ENCODE measurements at regions not wholly inside any gene's neighbourhood (a gene's known extent, or its start where the extent isn't known, plus 50 kb on each side); places are given as distances from the start of the nearest gene placed in this dataset.

- H3K9me3 Mint-ChIP-seq (ENCODE audit: low read depth, unreplicated experiment), result no peaks in the 10 kb centered on the region
- DNase-seq, result no peak
- peaks cover 69% of the 10 kb centered on the region for H3K27me3 Mint-ChIP-seq (ENCODE audit: unreplicated experiment)
- H3K4me1 Mint-ChIP-seq (ENCODE audit: low read depth, unreplicated experiment), result peaks cover 18% of the 10 kb centered on the region
- no peaks in the 10 kb centered on the region for H3K36me3 Mint-ChIP-seq (ENCODE audit: insufficient read depth, unreplicated experiment)
- intact Hi-C loops (cut with micrococcal nuclease; ENCODE audit: unreplicated experiment), result no loop called here
- BruUV-seq (replicated peaks), result no TSS peak
- TF ChIP-seq, protein P1, sequence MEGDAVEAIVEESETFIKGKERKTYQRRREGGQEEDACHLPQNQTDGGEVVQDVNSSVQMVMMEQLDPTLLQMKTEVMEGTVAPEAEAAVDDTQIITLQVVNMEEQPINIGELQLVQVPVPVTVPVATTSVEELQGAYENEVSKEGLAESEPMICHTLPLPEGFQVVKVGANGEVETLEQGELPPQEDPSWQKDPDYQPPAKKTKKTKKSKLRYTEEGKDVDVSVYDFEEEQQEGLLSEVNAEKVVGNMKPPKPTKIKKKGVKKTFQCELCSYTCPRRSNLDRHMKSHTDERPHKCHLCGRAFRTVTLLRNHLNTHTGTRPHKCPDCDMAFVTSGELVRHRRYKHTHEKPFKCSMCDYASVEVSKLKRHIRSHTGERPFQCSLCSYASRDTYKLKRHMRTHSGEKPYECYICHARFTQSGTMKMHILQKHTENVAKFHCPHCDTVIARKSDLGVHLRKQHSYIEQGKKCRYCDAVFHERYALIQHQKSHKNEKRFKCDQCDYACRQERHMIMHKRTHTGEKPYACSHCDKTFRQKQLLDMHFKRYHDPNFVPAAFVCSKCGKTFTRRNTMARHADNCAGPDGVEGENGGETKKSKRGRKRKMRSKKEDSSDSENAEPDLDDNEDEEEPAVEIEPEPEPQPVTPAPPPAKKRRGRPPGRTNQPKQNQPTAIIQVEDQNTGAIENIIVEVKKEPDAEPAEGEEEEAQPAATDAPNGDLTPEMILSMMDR (IDR thresholded peaks at IDR 0.05; ENCODE audit: unreplicated experiment), result no peak
- CTCF ChIA-PET, result no interaction called here
- H3K27ac Mint-ChIP-seq (ENCODE audit: unreplicated experiment), result no peak overlapping the region
- H3K4me3 Mint-ChIP-seq (ENCODE audit: low read depth, unreplicated experiment), result no peak overlapping the region
Observed at GRCh38 chr16:51763072-51763661, 612.1 kb upstream of the SALL1 start.

DNA sequence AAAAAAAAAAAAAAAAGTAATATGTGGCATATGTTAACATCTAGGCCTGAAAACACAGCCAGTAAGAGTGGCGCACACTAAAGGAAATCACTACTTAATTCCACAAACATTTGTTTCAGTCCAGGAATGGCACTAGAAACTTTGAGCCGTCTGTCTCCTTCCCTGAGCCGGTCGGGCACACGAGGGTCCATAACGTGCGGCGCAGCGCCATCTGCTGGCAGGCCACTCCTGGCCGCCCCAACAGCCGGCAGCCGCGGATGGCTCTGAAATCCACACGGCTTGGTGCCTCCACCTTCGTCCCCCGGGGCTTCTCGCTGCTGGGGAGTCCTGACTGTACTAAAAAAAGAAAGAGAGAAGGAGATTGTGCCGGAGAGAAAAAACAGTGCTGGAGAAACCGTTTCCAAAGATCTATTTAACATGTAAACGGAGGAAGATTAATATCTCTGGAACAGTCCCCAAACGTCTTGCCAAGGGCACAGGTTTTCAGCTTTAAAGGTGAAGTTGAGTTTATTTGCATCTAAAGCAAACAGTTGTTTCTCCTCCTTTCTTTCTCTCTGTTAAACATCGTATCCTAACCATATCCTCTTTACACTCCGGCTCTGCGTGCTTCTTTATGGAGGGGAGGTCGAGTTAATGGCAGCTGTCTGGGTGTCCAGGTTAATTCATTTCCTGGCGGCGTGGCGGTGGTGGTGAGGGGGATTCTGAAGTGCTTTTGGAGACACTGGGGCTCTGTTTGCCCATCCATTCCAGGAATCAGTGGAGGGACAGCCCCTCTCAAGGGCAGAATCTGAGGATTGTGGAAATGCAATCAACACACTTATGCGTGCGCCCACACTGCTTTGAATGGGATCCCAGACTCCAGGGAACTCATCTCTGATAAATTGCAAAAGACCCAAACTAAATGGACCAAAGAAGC is 611.3 kb upstream of the SALL1 start:
- TF ChIP-seq, protein P1 (IDR thresholded peaks at IDR 0.05; ENCODE audit: unreplicated experiment), result peak; percentile 96
- peak; percentile 86 for DNase-seq
- H3K4me3 Mint-ChIP-seq (ENCODE audit: low read depth, unreplicated experiment), result peak overlapping the region; percentile 29
- no peak overlapping the region for H3K27ac Mint-ChIP-seq (ENCODE audit: unreplicated experiment)
- peaks cover 18% of the 10 kb centered on the region for H3K4me1 Mint-ChIP-seq (ENCODE audit: low read depth, unreplicated experiment)
- H3K27me3 Mint-ChIP-seq (ENCODE audit: unreplicated experiment), result peaks cover 65% of the 10 kb centered on the region
- intact Hi-C loops (cut with micrococcal nuclease; ENCODE audit: unreplicated experiment), result loop anchor here (1.0 kb wide), 3 partner anchors 220 to 941 kb away; no protein-coding TSS in a partner anchor
- H3K9me3 Mint-ChIP-seq (ENCODE audit: low read depth, unreplicated experiment), result no peaks in the 10 kb centered on the region
- CTCF ChIA-PET, result no interaction called here
- H3K36me3 Mint-ChIP-seq (ENCODE audit: insufficient read depth, unreplicated experiment), result no peaks in the 10 kb centered on the region
- no TSS peak for BruUV-seq (replicated peaks)

GRCh38 chr16:51761001-51761400 is 609.9 kb upstream of the SALL1 start:
- no peaks in the 10 kb centered on the region for H3K9me3 Mint-ChIP-seq (ENCODE audit: low read depth, unreplicated experiment)
- BruUV-seq (replicated peaks), result no TSS peak
- H3K27me3 Mint-ChIP-seq (ENCODE audit: unreplicated experiment), result peaks cover 52% of the 10 kb centered on the region
- TF ChIP-seq, protein P1 (IDR thresholded peaks at IDR 0.05; ENCODE audit: unreplicated experiment), result no peak
- no peak for DNase-seq
- no peak overlapping the region for H3K27ac Mint-ChIP-seq (ENCODE audit: unreplicated experiment)
- H3K4me3 Mint-ChIP-seq (ENCODE audit: low read depth, unreplicated experiment), result no peak overlapping the region
- intact Hi-C loops (cut with micrococcal nuclease; ENCODE audit: unreplicated experiment), result no loop called here
- H3K4me1 Mint-ChIP-seq (ENCODE audit: low read depth, unreplicated experiment), result peaks cover 11% of the 10 kb centered on the region
- no peaks in the 10 kb centered on the region for H3K36me3 Mint-ChIP-seq (ENCODE audit: insufficient read depth, unreplicated experiment)
- CTCF ChIA-PET, result no interaction called here

DNA sequence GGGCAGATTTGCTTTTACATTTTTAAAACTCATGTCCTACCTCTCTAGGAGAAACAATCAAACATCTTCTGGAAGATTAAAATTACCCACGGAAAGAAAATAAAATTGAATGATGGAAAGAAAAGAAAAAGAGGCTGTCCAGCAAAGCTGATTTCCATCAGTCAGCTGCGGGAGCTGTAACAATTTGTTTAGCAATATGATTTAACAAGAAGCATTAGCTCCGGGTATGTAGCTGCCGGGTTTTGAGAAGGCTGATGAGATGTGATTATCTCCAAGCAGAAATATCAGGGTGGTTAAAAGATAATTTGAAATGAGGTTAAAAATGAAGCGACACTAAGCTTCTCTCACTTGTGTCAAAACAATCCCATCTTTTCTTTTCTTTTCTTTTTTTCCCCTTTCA is 608.9 kb upstream of the SALL1 start:
- Mint-ChIP-seq H3K9me3 (ENCODE audit: low read depth, unreplicated experiment) (no peaks in the 10 kb centered on the region), H3K27me3 (ENCODE audit: unreplicated experiment) (peaks cover 52% of the 10 kb centered on the region), H3K27ac (ENCODE audit: unreplicated experiment) (no peak overlapping the region), H3K36me3 (ENCODE audit: insufficient read depth, unreplicated experiment) (no peaks in the 10 kb centered on the region), H3K4me3 (ENCODE audit: low read depth, unreplicated experiment) (no peak overlapping the region), H3K4me1 (ENCODE audit: low read depth, unreplicated experiment) (peaks cover 11% of the 10 kb centered on the region)
- intact Hi-C loops (cut with micrococcal nuclease; ENCODE audit: unreplicated experiment), result no loop called here
- BruUV-seq (replicated peaks), result no TSS peak
- no peak for DNase-seq
- TF ChIP-seq, protein P1 (IDR thresholded peaks at IDR 0.05; ENCODE audit: unreplicated experiment), result no peak
- CTCF ChIA-PET, result no interaction called here

Data from Calu3 (cell line).